Endodermal cell (in vitro differentiated cells): ENCODE measurements at regions not wholly inside any gene's neighbourhood (a gene's known extent, or its start where the extent isn't known, plus 50 kb on each side); places are given as distances from the start of the nearest gene placed in this dataset.

Source experiments
- DNase-seq: peaks from one replicate; pipeline ENCODE4 v3.0.0-alpha.2; 2017
- H3K27ac ChIP-seq: 2 replicates; pipeline ENCODE4 v1.5.1; 2013; ENCODE audit warnings: mild to moderate bottlenecking, low read depth, low read length, moderate library complexity
- H3K27me3 ChIP-seq: 2 replicates; pipeline ENCODE4 v1.6.1; 2013; ENCODE audit warnings: mild to moderate bottlenecking, low read length, moderate library complexity; ENCODE audit not compliant: insufficient read depth, control insufficient read depth, poor library complexity, severe bottlenecking
- H3K36me3 ChIP-seq: 2 replicates; pipeline ENCODE4 v1.7.0; 2013; ENCODE audit warnings: mild to moderate bottlenecking, low read length, moderate library complexity; ENCODE audit not compliant: control insufficient read depth, insufficient read depth
- H3K4me1 ChIP-seq: one replicate; pipeline ENCODE4 v1.7.0; 2013; ENCODE audit warnings: low read length; ENCODE audit not compliant: control insufficient read depth, insufficient read depth
- H3K4me3 ChIP-seq: 2 replicates; pipeline ENCODE4 v1.5.1; 2013; ENCODE audit warnings: mild to moderate bottlenecking, low read length, moderate library complexity
- H3K9ac ChIP-seq: 2 replicates; pipeline ENCODE4 v1.6.1; 2013; ENCODE audit warnings: mild to moderate bottlenecking, low read length, moderate library complexity; ENCODE audit not compliant: poor library complexity, severe bottlenecking; ENCODE audit errors: extremely low read depth
- H3K9me3 ChIP-seq: 2 replicates; pipeline ENCODE4 v1.6.1; 2013; ENCODE audit warnings: mild to moderate bottlenecking, low read length, moderate library complexity; ENCODE audit not compliant: control insufficient read depth
- H3K27ac Mint-ChIP-seq: 2 replicates; pipeline ENCODE4 v1.8.0; 2020; ENCODE audit warnings: mixed read lengths
- H3K27me3 Mint-ChIP-seq: 2 replicates; pipeline ENCODE4 v1.8.0; 2021; ENCODE audit warnings: mild to moderate bottlenecking, mixed read lengths; ENCODE audit not compliant: insufficient read depth
- H3K36me3 Mint-ChIP-seq: 2 replicates; pipeline ENCODE4 v1.8.0; 2020; ENCODE audit warnings: low read depth, mixed read lengths
- H3K4me1 Mint-ChIP-seq: 2 replicates; pipeline ENCODE4 v1.8.0; 2020; ENCODE audit warnings: mixed read lengths
- H3K4me3 Mint-ChIP-seq: 2 replicates; pipeline ENCODE4 v1.8.0; 2020; ENCODE audit warnings: mild to moderate bottlenecking, moderate library complexity, mixed read lengths
- H3K9me3 Mint-ChIP-seq: 2 replicates; pipeline ENCODE4 v1.8.0; 2020; ENCODE audit warnings: mild to moderate bottlenecking, mixed read lengths
- CTCF ChIP-seq: fragments of 200-600 bp; sonication (generic); conservative IDR thresholded peaks from 2 replicates; pipeline ENCODE4 v1.5.0; 2021; ENCODE audit warnings: antibody characterized with exemption, mild to moderate bottlenecking
- WGBS, 2 experiments: methylation state at CpG; one replicate each; pipeline versions ENCODE4 v1.1.5 to v1.1.7; 2013; ENCODE audit warnings: missing lambda C conversion rate in 2 of 2, mixed read lengths in 1 of 2; ENCODE audit not compliant: insufficient coverage in 1 of 2, insufficient read length in 1 of 2; 5-methylcytosine and 5-hydroxymethylcytosine counted together

- WGBS, 2 experiments: 90 to 91% methylated on average over 11 to 15 of the region's 15 CpGs
- peak; percentile 82 for TF ChIP-seq CTCF
- Histone ChIP-seq H3K9ac (no peak overlapping the region), H3K27ac (no peak overlapping the region), H3K4me3 (no peak overlapping the region), H3K27me3 (no peaks in the 10 kb centered on the region), H3K4me1 (peaks cover 12% of the 10 kb centered on the region), H3K9me3 (peaks cover 57% of the 10 kb centered on the region), H3K36me3 (no peaks in the 10 kb centered on the region)
- H3K4me1 Mint-ChIP-seq: peaks cover 32% of the 10 kb centered on the region
- no peaks in the 10 kb centered on the region for H3K27me3 Mint-ChIP-seq
- peak; percentile 88 for DNase-seq
- H3K9me3 Mint-ChIP-seq: peaks cover 30% of the 10 kb centered on the region
- no peak overlapping the region for H3K27ac Mint-ChIP-seq
- H3K4me3 Mint-ChIP-seq: no peak overlapping the region
- H3K36me3 Mint-ChIP-seq: peaks cover 9% of the 10 kb centered on the region
Observed at GRCh38 chr2:200054681-200055468, 99.5 kb downstream of the MAIP1 start.

DNA sequence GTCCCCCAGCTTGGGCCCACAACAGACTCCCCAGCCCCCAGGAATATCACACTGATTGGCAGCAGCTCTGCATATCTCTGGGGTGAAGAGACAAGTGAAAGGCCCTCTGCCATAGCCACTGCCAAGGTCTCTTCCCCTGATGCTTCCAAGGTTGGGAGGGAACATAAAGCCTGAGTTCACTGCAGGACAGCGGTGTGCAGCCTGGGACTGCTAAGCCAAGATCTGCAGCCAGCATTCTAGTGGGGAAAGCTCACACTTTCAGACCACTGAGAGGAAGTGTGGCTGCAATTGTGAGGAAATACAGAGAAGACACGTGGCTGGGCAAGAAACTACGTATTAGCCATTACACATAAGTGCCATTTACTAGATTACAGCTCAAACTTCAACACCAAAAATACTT is 100.7 kb downstream of the MAIP1 start:
- H3K36me3 Mint-ChIP-seq: peaks cover 9% of the 10 kb centered on the region
- no peak overlapping the region for H3K4me3 Mint-ChIP-seq
- Histone ChIP-seq H3K27me3 (no peaks in the 10 kb centered on the region), H3K9ac (no peak overlapping the region), H3K9me3 (peaks cover 57% of the 10 kb centered on the region), H3K4me1 (peaks cover 4% of the 10 kb centered on the region), H3K36me3 (no peaks in the 10 kb centered on the region), H3K27ac (no peak overlapping the region), H3K4me3 (no peak overlapping the region)
- no peak overlapping the region for H3K27ac Mint-ChIP-seq
- WGBS, 2 experiments: 97 to 100% methylated on average over 3 of the region's 3 CpGs
- peaks cover 21% of the 10 kb centered on the region for H3K4me1 Mint-ChIP-seq
- no peak for DNase-seq
- peaks cover 30% of the 10 kb centered on the region for H3K9me3 Mint-ChIP-seq
- no peak for TF ChIP-seq CTCF
- H3K27me3 Mint-ChIP-seq: no peaks in the 10 kb centered on the region

DNA sequence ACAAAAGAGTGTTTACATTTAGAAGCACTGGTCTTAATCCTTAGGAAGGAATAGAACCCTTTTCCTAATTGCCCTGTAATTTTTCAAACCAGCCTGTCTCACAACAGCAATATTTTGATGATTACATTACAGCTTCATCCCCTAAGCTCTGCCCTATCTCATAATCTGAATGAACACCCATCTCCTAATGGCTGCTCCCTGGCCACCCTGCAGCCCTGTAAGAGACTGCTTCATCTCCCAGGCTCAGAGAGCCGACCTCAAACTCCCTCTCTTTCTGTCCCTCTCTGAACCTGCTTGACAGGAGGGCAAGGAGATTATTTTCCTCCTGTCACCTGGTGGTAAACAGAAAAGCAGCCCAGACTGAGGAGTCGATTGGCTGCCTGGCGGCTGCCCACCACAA is 107.8 kb downstream of the MAIP1 start:
- H3K9me3 Mint-ChIP-seq: peaks cover 12% of the 10 kb centered on the region
- WGBS, 2 experiments: 92 to 96% methylated on average over 2 to 3 of the region's 3 CpGs
- no peak overlapping the region for H3K9ac ChIP-seq
- no peak overlapping the region for H3K27ac Mint-ChIP-seq
- TF ChIP-seq CTCF: no peak
- no peak overlapping the region for H3K27ac ChIP-seq
- H3K36me3 Mint-ChIP-seq: peaks cover 2% of the 10 kb centered on the region
- H3K9me3 ChIP-seq: peaks cover 16% of the 10 kb centered on the region
- H3K4me1 Mint-ChIP-seq: peaks cover 4% of the 10 kb centered on the region
- H3K4me1 ChIP-seq: no peaks in the 10 kb centered on the region
- H3K27me3 Mint-ChIP-seq: no peaks in the 10 kb centered on the region
- H3K4me3 Mint-ChIP-seq: no peak overlapping the region
- no peaks in the 10 kb centered on the region for H3K36me3 ChIP-seq
- DNase-seq: no peak
- H3K27me3 ChIP-seq: no peaks in the 10 kb centered on the region
- no peak overlapping the region for H3K4me3 ChIP-seq
